ENCODE measurements at regions not wholly inside any gene's neighbourhood (a gene's known extent, or its start where the extent isn't known, plus 50 kb on each side); places are given as distances from the start of the nearest gene placed in this dataset.

- TF ChIP-seq ZNF548 (tag by site-specific recombination; IDR thresholded peaks at IDR 0.05) (no peak), ZBTB7A (tag by site-specific recombination; IDR thresholded peaks at IDR 0.05; ENCODE audit: low read depth) (no peak), PRDM6 (tag by site-specific recombination; IDR thresholded peaks at IDR 0.05) (no peak), TSHZ1 (tag by site-specific recombination; IDR thresholded peaks at IDR 0.05; ENCODE audit: borderline replicate concordance) (no peak), ZNF529 (tag by site-specific recombination; IDR thresholded peaks at IDR 0.05; ENCODE audit: insufficient replicate concordance) (no peak), GLI2 (tag by site-specific recombination; IDR thresholded peaks at IDR 0.05; ENCODE audit: borderline replicate concordance, low read depth) (no peak), ZNF473 (tag by site-specific recombination; IDR thresholded peaks at IDR 0.05) (no peak), MEIS1 (CRISPR knock-in tag; IDR thresholded peaks at IDR 0.05; ENCODE audit: borderline replicate concordance) (no peak), ZNF514 (tag by site-specific recombination; IDR thresholded peaks at IDR 0.05) (no peak), YY2 (tag by site-specific recombination; IDR thresholded peaks at IDR 0.05) (no peak), ZNF266 (tag by site-specific recombination; IDR thresholded peaks at IDR 0.05; ENCODE audit: low read depth) (no peak), ZNF76 (tag by site-specific recombination; IDR thresholded peaks at IDR 0.05; ENCODE audit: borderline replicate concordance, low read depth) (no peak)
Measured at GRCh38 chr2:219958941-219959340, 331.5 kb downstream of the SLC4A3 start (continued).

GRCh38 chr2:219959471-219959870 lies 332.0 kb downstream of the SLC4A3 start:
- ChIA-PET POLR2A (no interaction called here), CTCF (interaction anchor here (0.7 kb wide), 2 partner anchors 9 to 908 kb away, joined by 3 read pairs; no protein-coding TSS in a partner anchor)
- Histone ChIP-seq H3K4me3 (ENCODE audit: low read depth, low read length) (no peak overlapping the region), H3K4me1 (ENCODE audit: control insufficient read depth, insufficient read depth, low read length) (no peaks in the 10 kb centered on the region), H3K9me3 (ENCODE audit: control insufficient read depth, insufficient read depth, low read depth, low read length) (no peaks in the 10 kb centered on the region), H3K27ac (ENCODE audit: extremely low read depth, low read depth, low read length) (no peak overlapping the region), H3K36me3 (ENCODE audit: control insufficient read depth in 2 of 2, insufficient read depth in 1 of 2, low read length in 2 of 2) (no peaks in the 10 kb centered on the region)
- TF ChIP-seq PATZ1 (tag by site-specific recombination; IDR thresholded peaks at IDR 0.05) (no peak), ZNF302 (tag by site-specific recombination; IDR thresholded peaks at IDR 0.05; ENCODE audit: low read depth) (no peak), OSR2 (tag by site-specific recombination; IDR thresholded peaks at IDR 0.05) (no peak), INSM2 (tag by site-specific recombination; IDR thresholded peaks at IDR 0.05) (no peak), ZNF510 (tag by site-specific recombination; IDR thresholded peaks at IDR 0.05; ENCODE audit: insufficient replicate concordance) (no peak), ZNF747 (tag by site-specific recombination; IDR thresholded peaks at IDR 0.05) (no peak), ZNF792 (tag by site-specific recombination; IDR thresholded peaks at IDR 0.05) (no peak), ZNF555 (tag by site-specific recombination; conservative IDR thresholded peaks at IDR 0.05) (no peak), ZNF518A (tag by site-specific recombination; conservative IDR thresholded peaks at IDR 0.05; ENCODE audit: low read depth) (no peak), PRDM6 (tag by site-specific recombination; IDR thresholded peaks at IDR 0.05) (no peak)
